Upper lobe of left lung (tissue), 6 donors: ENCODE measurements at regions not wholly inside any gene's neighbourhood (a gene's known extent, or its start where the extent isn't known, plus 50 kb on each side); places are given as distances from the start of the nearest gene placed in this dataset.

ENCODE experiments used
- ATAC-seq, 2 donors: fragments of 200-7000 bp; cut with Tn5 transposase; one replicate each; pipeline ENCODE4 v1.9.1; 2022; ENCODE audit warnings: mild to moderate bottlenecking in 2 of 2, moderate library complexity in 2 of 2; ENCODE audit not compliant: low FRiP score in 2 of 2
- DNase-seq, 2 donors: peaks; one replicate each; pipeline ENCODE4 v3.0.0-alpha.2; 2019 to 2020
- H3K27ac ChIP-seq, 4 donors: fragments of 200-600 bp; sonication (generic); one replicate each; pipeline ENCODE4 v1.5.1; 2016 to 2019
- H3K27me3 ChIP-seq, 4 donors: fragments of 200-600 bp; sonication (generic); one replicate each; pipeline ENCODE4 v1.5.1; 2017 to 2019
- H3K36me3 ChIP-seq, 4 donors: fragments of 200-600 bp; sonication (generic); one replicate each; pipeline ENCODE4 v1.5.1; 2016 to 2019
- H3K4me1 ChIP-seq, 4 donors: fragments of 200-600 bp; sonication (generic); one replicate each; pipeline ENCODE4 v1.5.1; 2018 to 2019
- H3K4me3 ChIP-seq, 4 donors: fragments of 200-600 bp; sonication (generic); one replicate each; pipeline ENCODE4 v1.5.1; 2017 to 2019; ENCODE audit warnings: mild to moderate bottlenecking in 2 of 4, moderate library complexity in 1 of 4
- H3K9me3 ChIP-seq, 4 donors: fragments of 200-600 bp; sonication (generic); one replicate each; pipeline ENCODE4 v1.5.1; 2018 to 2019
- CTCF ChIP-seq, 6 experiments: fragments of 450-650 bp in 4 of 6; fragments of 200-600 bp in 2 of 6; sonication (generic) in 2 of 6; IDR thresholded peaks; one replicate each; pipeline ENCODE4 v1.5.1; 2016 to 2019; ENCODE audit warnings: antibody characterized with exemption in 6 of 6
- EP300 ChIP-seq, 4 donors: sonication (generic); formaldehyde crosslinking; IDR thresholded peaks; one replicate each; pipeline ENCODE4 v1.5.1; 2017; ENCODE audit warnings: antibody characterized with exemption in 4 of 4, control low read depth in 2 of 4
- POLR2A ChIP-seq, 4 donors: fragments of 450-650 bp; IDR thresholded peaks; one replicate each; pipeline ENCODE4 v1.5.1; 2016 to 2017; ENCODE audit warnings: antibody characterized with exemption in 4 of 4, mild to moderate bottlenecking in 2 of 4
- POLR2AphosphoS5 ChIP-seq, 2 donors: sonication (generic); formaldehyde crosslinking; IDR thresholded peaks; one replicate each; pipeline ENCODE4 v1.5.1; 2017; ENCODE audit warnings: antibody characterized with exemption in 2 of 2
- WGBS, 2 donors: methylation state at CpG; one replicate each; pipeline ENCODE4 v1.1.5; 2017 to 2018; 5-methylcytosine and 5-hydroxymethylcytosine counted together
- donor health status: DM: no; HTN: no; CAD: no; lungs with moderate emphysema.
- donor health status: DM: no; HTN: yes; CAD: no; lungs with severe emphysema.

DNA sequence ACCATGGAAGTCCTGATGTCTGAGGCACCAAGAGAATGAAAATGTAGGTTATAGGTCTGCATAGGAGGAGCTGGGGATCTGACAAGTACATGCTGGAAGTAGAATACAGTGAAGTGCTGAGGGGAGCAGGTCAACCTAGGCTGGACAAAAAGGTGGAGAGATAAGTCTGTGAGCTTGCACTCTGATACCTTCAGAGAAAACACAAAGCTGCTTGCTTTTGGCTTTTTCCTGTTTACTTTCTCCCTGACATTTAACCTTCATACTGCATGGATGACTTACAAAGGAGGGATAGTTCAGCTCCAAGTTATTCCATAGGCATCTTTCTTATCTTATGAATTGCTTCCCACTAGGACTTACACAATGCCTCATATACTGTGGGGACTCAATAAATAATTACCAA, 256.7 kb upstream of the NREP start:
- no peaks in the 10 kb centered on the region for H3K36me3 ChIP-seq

DNA sequence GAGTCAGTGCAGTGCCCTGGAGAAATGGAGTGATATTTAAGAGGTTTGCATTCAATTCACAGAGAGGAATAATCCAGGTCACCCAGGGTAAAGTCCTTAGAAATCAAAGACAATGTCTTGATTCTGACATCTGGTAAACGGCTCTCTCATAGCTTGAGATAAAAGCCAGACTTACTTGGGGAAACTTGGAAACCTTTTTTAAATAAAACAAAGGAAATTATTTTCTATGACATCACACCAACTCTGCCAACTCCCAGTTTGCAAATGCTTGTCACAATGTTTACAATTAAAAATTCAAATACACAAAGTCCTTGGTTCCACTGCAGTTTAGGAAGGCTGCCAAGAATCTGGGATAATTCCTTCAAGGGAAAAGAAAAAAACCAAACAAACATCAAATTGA, 255.1 kb upstream of the NREP start:
- Histone ChIP-seq H3K27me3 (no peaks in the 10 kb centered on the region), H3K4me3 (no peak overlapping the region), H3K9me3 (no peaks in the 10 kb centered on the region), H3K36me3 (no peaks in the 10 kb centered on the region), H3K27ac (no peak overlapping the region), H3K4me1 (peaks cover 0 to 11% (median 9%) of the 10 kb centered on the region in 4 donors)
- TF ChIP-seq POLR2A (IDR thresholded peaks at IDR 0.05) (no peak), POLR2AphosphoS5 (IDR thresholded peaks at IDR 0.05) (no peak), CTCF (IDR thresholded peaks at IDR 0.05) (no peak), EP300 (IDR thresholded peaks at IDR 0.05) (no peak)
- WGBS, 2 donors, result 28 to 30% methylated on average over 1 of the region's 1 CpG
- ATAC-seq (no peak), DNase-seq (no peak)

More for the DNA sequence above, 256.7 kb upstream of the NREP start:
- DNase-seq (no peak), ATAC-seq (no peak)
- H3K27ac ChIP-seq, result no peak overlapping the region
- no peak overlapping the region for H3K4me3 ChIP-seq
- no peak for TF ChIP-seq CTCF (IDR thresholded peaks at IDR 0.05)
- TF ChIP-seq POLR2AphosphoS5 (IDR thresholded peaks at IDR 0.05), result no peak
- TF ChIP-seq POLR2A (IDR thresholded peaks at IDR 0.05), result no peak
- no peak for TF ChIP-seq EP300 (IDR thresholded peaks at IDR 0.05)
- no peaks in the 10 kb centered on the region for H3K27me3 ChIP-seq
- peaks cover 0 to 11% (median 9%) of the 10 kb centered on the region in 4 donors for H3K4me1 ChIP-seq
- no peaks in the 10 kb centered on the region for H3K9me3 ChIP-seq

DNA sequence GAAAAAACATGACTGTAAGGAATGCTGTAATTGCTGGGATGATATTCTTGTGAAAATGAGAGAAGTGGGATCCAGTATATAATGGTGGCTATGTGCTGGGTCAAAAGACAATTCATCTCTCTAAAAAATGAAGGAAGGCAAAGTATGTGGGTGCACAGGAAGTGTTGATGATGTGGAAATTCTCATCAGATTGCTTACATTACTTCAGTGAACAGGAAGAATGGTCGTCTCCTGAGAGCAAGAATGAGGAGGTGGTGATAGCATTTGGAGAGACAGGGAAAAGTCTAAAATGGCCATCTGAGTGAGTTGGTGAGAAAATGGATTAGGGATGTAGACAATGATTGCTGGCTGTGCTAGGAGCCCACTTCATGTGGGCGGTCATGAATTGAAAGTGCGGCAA, 253.5 kb upstream of the NREP start:
- peaks cover 0 to 11% (median 9%) of the 10 kb centered on the region in 4 donors for H3K4me1 ChIP-seq
- H3K9me3 ChIP-seq, result no peaks in the 10 kb centered on the region
- no peak overlapping the region for H3K4me3 ChIP-seq
- TF ChIP-seq CTCF (IDR thresholded peaks at IDR 0.05), result no peak
- TF ChIP-seq POLR2A (IDR thresholded peaks at IDR 0.05), result no peak
- TF ChIP-seq EP300 (IDR thresholded peaks at IDR 0.05), result no peak
- no peak for TF ChIP-seq POLR2AphosphoS5 (IDR thresholded peaks at IDR 0.05)
- H3K36me3 ChIP-seq, result no peaks in the 10 kb centered on the region
- no peaks in the 10 kb centered on the region for H3K27me3 ChIP-seq
- 77 to 86% methylated on average over 3 of the region's 3 CpGs for WGBS, 2 donors
- no peak for ATAC-seq
- no peak for DNase-seq
- H3K27ac ChIP-seq, result no peak overlapping the region

DNA sequence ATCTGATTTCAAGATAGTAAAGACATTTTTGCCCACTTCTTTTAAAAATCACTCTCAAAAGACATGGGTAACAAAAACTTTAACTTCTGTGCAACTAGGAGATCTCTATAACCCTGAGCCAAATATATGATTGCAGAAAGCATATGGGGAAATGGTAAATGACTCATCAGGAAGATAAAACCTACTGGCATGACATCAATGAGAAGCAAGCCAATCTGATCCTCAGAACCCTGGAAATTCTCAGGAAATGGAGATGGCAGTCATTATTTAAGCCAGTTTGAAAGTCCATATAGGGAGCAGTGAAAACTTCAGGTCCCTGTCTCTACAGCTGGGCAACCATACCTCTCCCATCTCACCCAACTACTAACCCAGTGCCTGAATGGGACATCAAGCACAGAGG, 249.7 kb upstream of the NREP start:
- Histone ChIP-seq H3K4me1 (peaks cover 0 to 3% (median 1%) of the 10 kb centered on the region in 4 donors), H3K36me3 (no peaks in the 10 kb centered on the region), H3K27ac (no peak overlapping the region), H3K9me3 (no peaks in the 10 kb centered on the region), H3K27me3 (no peaks in the 10 kb centered on the region), H3K4me3 (no peak overlapping the region)
- ATAC-seq, result no peak
- DNase-seq, result no peak
- no peak for TF ChIP-seq CTCF (IDR thresholded peaks at IDR 0.05)
- TF ChIP-seq EP300 (IDR thresholded peaks at IDR 0.05), result no peak
- no peak for TF ChIP-seq POLR2A (IDR thresholded peaks at IDR 0.05)
- no peak for TF ChIP-seq POLR2AphosphoS5 (IDR thresholded peaks at IDR 0.05)

- ATAC-seq, result no peak
- no peaks in the 10 kb centered on the region for H3K4me1 ChIP-seq
- TF ChIP-seq POLR2A (IDR thresholded peaks at IDR 0.05), result no peak
- TF ChIP-seq CTCF (IDR thresholded peaks at IDR 0.05), result no peak
- no peak for TF ChIP-seq POLR2AphosphoS5 (IDR thresholded peaks at IDR 0.05)
- TF ChIP-seq EP300 (IDR thresholded peaks at IDR 0.05), result no peak
- H3K4me3 ChIP-seq, result no peak overlapping the region
- H3K9me3 ChIP-seq, result no peaks in the 10 kb centered on the region
- DNase-seq, result no peak
- no peak overlapping the region for H3K27ac ChIP-seq
- no peaks in the 10 kb centered on the region for H3K36me3 ChIP-seq
- no peaks in the 10 kb centered on the region for H3K27me3 ChIP-seq
These were observed 248.6 kb upstream of the NREP start for GRCh38 chr5:112005623-112005930.
